Gastroesophageal sphincter (tissue), 3 donors: ENCODE measurements at regions not wholly inside any gene's neighbourhood (a gene's known extent, or its start where the extent isn't known, plus 50 kb on each side); places are given as distances from the start of the nearest gene placed in this dataset.

Experiments
- EP300 ChIP-seq: sonication (generic); formaldehyde crosslinking; IDR thresholded peaks from one replicate; pipeline ENCODE4 v1.6.1; 2017; ENCODE audit warnings: antibody characterized with exemption, mild to moderate bottlenecking
- POLR2A ChIP-seq, 2 donors: fragments of 450-650 bp; IDR thresholded peaks; one replicate each; pipeline ENCODE4 v1.6.1; 2017; ENCODE audit warnings: antibody characterized with exemption in 2 of 2, mild to moderate bottlenecking in 2 of 2, moderate library complexity in 1 of 2
- POLR2AphosphoS5 ChIP-seq: sonication (generic); formaldehyde crosslinking; IDR thresholded peaks from one replicate; pipeline ENCODE4 v1.6.1; 2017; ENCODE audit warnings: antibody characterized with exemption
- TF ChIP-seq, protein P1 (sequence below), 4 experiments: fragments of 200-600 bp in 2 of 4; fragments of 450-650 bp in 2 of 4; sonication (generic) in 1 of 4; IDR thresholded peaks; one replicate each; pipeline ENCODE4 v1.5.1; 2017 to 2019; ENCODE audit warnings: antibody characterized with exemption in 4 of 4, mild to moderate bottlenecking in 2 of 4, moderate library complexity in 2 of 4

DNA sequence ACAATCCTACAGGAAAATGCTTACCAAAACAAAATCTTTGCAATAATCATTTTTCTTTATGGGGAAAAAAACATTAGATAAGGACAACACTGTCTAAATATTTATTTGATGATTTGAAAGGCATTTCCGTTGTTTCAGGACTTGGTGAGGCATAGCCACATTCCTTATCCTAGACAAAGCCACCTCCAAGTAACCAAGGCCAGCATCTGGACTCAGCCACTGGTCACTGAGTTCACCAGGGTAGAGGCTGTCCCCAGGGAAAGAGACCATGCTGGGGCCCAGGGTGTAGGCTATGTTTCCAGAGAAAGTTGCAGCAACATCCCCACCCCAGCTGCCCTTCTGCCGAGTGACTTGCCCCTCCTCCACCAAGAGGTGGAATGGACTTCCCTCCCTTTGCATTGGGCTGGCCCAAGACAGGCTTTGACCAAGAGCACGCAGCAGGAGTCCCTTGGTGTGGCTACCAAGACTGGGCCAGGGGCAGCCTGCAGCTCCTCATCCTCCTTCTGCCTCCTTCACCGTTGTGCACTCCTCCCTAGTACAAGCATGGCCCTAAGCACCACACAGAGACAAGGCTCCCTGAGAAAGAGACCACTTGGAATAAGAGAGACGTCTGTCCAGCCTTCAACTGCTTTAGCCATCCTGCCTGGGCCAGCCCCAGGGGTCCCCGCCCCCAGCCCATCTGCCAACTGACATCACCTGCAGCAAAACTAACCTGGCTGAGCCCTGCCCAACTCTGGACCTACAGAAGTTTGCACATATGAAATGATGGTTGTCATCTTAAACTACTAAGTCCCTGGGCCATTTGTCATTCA, 68.1 kb upstream of the SPIN1 start:
- TF ChIP-seq, protein P1, sequence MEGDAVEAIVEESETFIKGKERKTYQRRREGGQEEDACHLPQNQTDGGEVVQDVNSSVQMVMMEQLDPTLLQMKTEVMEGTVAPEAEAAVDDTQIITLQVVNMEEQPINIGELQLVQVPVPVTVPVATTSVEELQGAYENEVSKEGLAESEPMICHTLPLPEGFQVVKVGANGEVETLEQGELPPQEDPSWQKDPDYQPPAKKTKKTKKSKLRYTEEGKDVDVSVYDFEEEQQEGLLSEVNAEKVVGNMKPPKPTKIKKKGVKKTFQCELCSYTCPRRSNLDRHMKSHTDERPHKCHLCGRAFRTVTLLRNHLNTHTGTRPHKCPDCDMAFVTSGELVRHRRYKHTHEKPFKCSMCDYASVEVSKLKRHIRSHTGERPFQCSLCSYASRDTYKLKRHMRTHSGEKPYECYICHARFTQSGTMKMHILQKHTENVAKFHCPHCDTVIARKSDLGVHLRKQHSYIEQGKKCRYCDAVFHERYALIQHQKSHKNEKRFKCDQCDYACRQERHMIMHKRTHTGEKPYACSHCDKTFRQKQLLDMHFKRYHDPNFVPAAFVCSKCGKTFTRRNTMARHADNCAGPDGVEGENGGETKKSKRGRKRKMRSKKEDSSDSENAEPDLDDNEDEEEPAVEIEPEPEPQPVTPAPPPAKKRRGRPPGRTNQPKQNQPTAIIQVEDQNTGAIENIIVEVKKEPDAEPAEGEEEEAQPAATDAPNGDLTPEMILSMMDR (IDR thresholded peaks at IDR 0.05): no peak
- no peak for TF ChIP-seq POLR2A (IDR thresholded peaks at IDR 0.05)
- no peak for TF ChIP-seq POLR2AphosphoS5
- TF ChIP-seq EP300: no peak
